Fibroblast of peridontal ligament (primary cell): ENCODE measurements at regions not wholly inside any gene's neighbourhood (a gene's known extent, or its start where the extent isn't known, plus 50 kb on each side); places are given as distances from the start of the nearest gene placed in this dataset.
"Not testable (repeated sequence)": the region's sequence is repeated elsewhere in the genome, so short reads cannot be mapped to it uniquely, and the experiment has no call there.

ENCODE experiments used
- DNase-seq: peaks from one replicate; pipeline ENCODE4 v3.0.0-alpha.2; 2010; ENCODE audit errors: extremely low read depth

GRCh38 chr6:105539911-105540310 lies 137.0 kb upstream of the PREP start:
- no peak for DNase-seq

GRCh38 chr6:105537981-105538578 lies 135.2 kb upstream of the PREP start:
- DNase-seq = no peak

- no peak for DNase-seq
Observed at GRCh38 chr6:105536961-105537360, 134.1 kb upstream of the PREP start.

GRCh38 chr6:105533301-105533700 lies 130.4 kb upstream of the PREP start:
- no peak for DNase-seq

GRCh38 chr6:105526225-105526872 lies 123.5 kb upstream of the PREP start:
- no peak for DNase-seq

- peak; percentile 18 for DNase-seq
Observed at GRCh38 chr6:105522626-105523322, 119.9 kb upstream of the PREP start.

- DNase-seq = peak; percentile 58
Observed at GRCh38 chr6:105519954-105520353, 117.1 kb upstream of the PREP start.

GRCh38 chr6:105518993-105519392 lies 116.1 kb upstream of the PREP start:
- DNase-seq = not testable (repeated sequence)

- no peak for DNase-seq
Observed at GRCh38 chr6:105515054-105515453, 112.2 kb upstream of the PREP start.

GRCh38 chr6:105514306-105514705 lies 111.4 kb upstream of the PREP start:
- DNase-seq = no peak

GRCh38 chr6:105511639-105512038 lies 108.8 kb upstream of the PREP start:
- no peak for DNase-seq

GRCh38 chr6:105510746-105511145 lies 107.9 kb upstream of the PREP start:
- DNase-seq = peak; percentile 71

GRCh38 chr6:105509506-105510331 lies 106.8 kb upstream of the PREP start:
- peak; percentile 16 for DNase-seq

GRCh38 chr6:105507811-105508210 lies 104.9 kb upstream of the PREP start:
- DNase-seq = peak; percentile 45

- DNase-seq = no peak
Observed at GRCh38 chr6:105504706-105505105, 101.8 kb upstream of the PREP start.

GRCh38 chr6:105503641-105504040 lies 100.8 kb upstream of the PREP start:
- DNase-seq = no peak

GRCh38 chr6:105501826-105502344 lies 99.0 kb upstream of the PREP start:
- DNase-seq = no peak

GRCh38 chr6:105501246-105501645 lies 98.4 kb upstream of the PREP start:
- no peak for DNase-seq

GRCh38 chr6:105500693-105501092 lies 97.8 kb upstream of the PREP start:
- no peak for DNase-seq

GRCh38 chr6:105499931-105500330 lies 97.0 kb upstream of the PREP start:
- DNase-seq = no peak

- no peak for DNase-seq
Observed at GRCh38 chr6:105499136-105499870, 96.4 kb upstream of the PREP start.
